Keratinocyte (primary cell): ENCODE measurements at regions not wholly inside any gene's neighbourhood (a gene's known extent, or its start where the extent isn't known, plus 50 kb on each side); places are given as distances from the start of the nearest gene placed in this dataset.

Experiments
- DNase-seq: peaks from one replicate; pipeline ENCODE4 v3.0.0-alpha.2; 2011; ENCODE audit warnings: low read depth, missing footprints, low spot score
- FAIRE-seq: peaks from 2 replicates; lab custom pipeline; 2011; peaks lifted over from hg19 to GRCh38; lab: Jason Lieb, UNC
- H2AFZ ChIP-seq: 2 replicates; pipeline ENCODE4 v1.6.0; 2012; ENCODE audit warnings: low read length, control low read depth, inconsistent platforms; ENCODE audit not compliant: control insufficient read depth
- H3K27ac ChIP-seq: 2 replicates; pipeline ENCODE4 v1.5.1; 2011; ENCODE audit warnings: low read length; ENCODE audit not compliant: control insufficient read depth, insufficient read depth
- H3K27me3 ChIP-seq: 3 replicates; pipeline ENCODE4 v1.6.0; 2011; ENCODE audit warnings: low read length; ENCODE audit not compliant: control insufficient read depth, insufficient read depth; ENCODE audit errors: extremely low read depth
- H3K36me3 ChIP-seq, 2 experiments: 2 replicates in 1 of 2; 3 replicates in 1 of 2; pipeline ENCODE4 v1.5.1; 2011; ENCODE audit warnings: low read length in 2 of 2, mild to moderate bottlenecking in 1 of 2; ENCODE audit not compliant: control insufficient read depth in 2 of 2, insufficient read depth in 2 of 2; ENCODE audit errors: extremely low read depth in 1 of 2
- H3K4me1 ChIP-seq: 3 replicates; pipeline ENCODE4 v1.5.1; 2011; ENCODE audit warnings: low read length; ENCODE audit not compliant: control insufficient read depth, insufficient read depth; ENCODE audit errors: extremely low read depth
- H3K4me2 ChIP-seq: 3 replicates; pipeline ENCODE4 v1.6.0; 2011; ENCODE audit warnings: low read depth, low read length; ENCODE audit not compliant: control insufficient read depth, insufficient read depth; ENCODE audit errors: extremely low read depth
- H3K4me3 ChIP-seq, 3 experiments: fragments of 200-600 bp in 1 of 3; sonication (generic) in 1 of 3; 2 replicates in 2 of 3; 3 replicates in 1 of 3; pipeline ENCODE4 v1.5.1; 2011 to 2016; ENCODE audit warnings: low read length in 3 of 3, mild to moderate bottlenecking in 3 of 3, control low read depth in 2 of 3, inconsistent platforms in 1 of 3, low read depth in 1 of 3, mixed read lengths in 1 of 3, mixed run types in 1 of 3, moderate library complexity in 1 of 3; ENCODE audit not compliant: control insufficient read depth in 2 of 3, insufficient read depth in 2 of 3; ENCODE audit errors: extremely low read depth in 1 of 3
- H3K79me2 ChIP-seq: 2 replicates; pipeline ENCODE4 v1.6.0; 2012; ENCODE audit warnings: low read length; ENCODE audit not compliant: control insufficient read depth, insufficient read depth
- H3K9ac ChIP-seq: 3 replicates; pipeline ENCODE4 v1.6.0; 2011; ENCODE audit warnings: low read length; ENCODE audit not compliant: control insufficient read depth, insufficient read depth; ENCODE audit errors: extremely low read depth
- H3K9me1 ChIP-seq: 3 replicates; pipeline ENCODE4 v1.6.0; 2011; ENCODE audit warnings: low read length; ENCODE audit not compliant: control insufficient read depth, insufficient read depth; ENCODE audit errors: extremely low read depth
- H3K9me3 ChIP-seq: 2 replicates; pipeline ENCODE4 v1.5.1; 2012; ENCODE audit warnings: low read depth, low read length; ENCODE audit not compliant: control insufficient read depth
- H4K20me1 ChIP-seq: 3 replicates; pipeline ENCODE4 v1.6.0; 2011; ENCODE audit warnings: low read length; ENCODE audit not compliant: control insufficient read depth, insufficient read depth; ENCODE audit errors: extremely low read depth
- EZH2 ChIP-seq: IDR thresholded peaks from one replicate; pipeline ENCODE4 v1.6.1; 2012; ENCODE audit warnings: inconsistent platforms, mild to moderate bottlenecking, low read length, moderate library complexity
- dilution Hi-C: fragments of 300-500 bp; cut with MboI; formaldehyde crosslinking; loops from one replicate; pipeline ENCODE4 v1.7.0; 2020; ENCODE audit warnings: low sequenced_read_pairs; ENCODE audit not compliant: extremely low pct_ligation_motif_present
- TF ChIP-seq, protein P1 (sequence below), 3 experiments: IDR thresholded peaks in 1 of 3; conservative IDR thresholded peaks in 1 of 3; optimal IDR thresholded peaks in 1 of 3; 2 replicates in 2 of 3; 3 replicates in 1 of 3; pipeline versions ENCODE3 to v1.5.1; 2011; ENCODE audit warnings: low read length in 3 of 3, mild to moderate bottlenecking in 3 of 3, moderate library complexity in 2 of 3, control low read depth in 1 of 3, inconsistent platforms in 1 of 3; ENCODE audit not compliant: insufficient read depth in 2 of 3; ENCODE audit errors: extremely low read depth in 1 of 3

DNA sequence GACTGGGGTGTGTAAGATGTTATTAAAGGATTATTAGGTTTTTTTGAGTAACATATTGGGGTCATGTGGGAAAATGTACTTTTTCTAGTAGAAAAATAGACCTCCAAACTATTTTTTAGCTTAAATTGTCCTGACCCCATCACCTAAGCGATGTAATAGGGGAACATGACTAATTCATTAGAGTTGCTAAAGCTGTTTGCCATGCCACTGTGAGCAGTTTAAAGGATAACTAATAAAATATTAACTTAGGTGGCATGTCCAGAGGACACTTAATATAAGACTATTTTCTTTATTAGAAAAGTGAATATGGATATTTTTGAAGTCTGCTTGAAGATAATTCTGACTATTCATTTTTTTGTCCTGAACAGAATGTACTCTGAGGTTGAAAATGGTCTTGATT is 545.9 kb upstream of the BTBD3 start:
- Histone ChIP-seq H3K4me2 (no peak overlapping the region), H3K9me1 (no peaks in the 10 kb centered on the region), H3K79me2 (no peaks in the 10 kb centered on the region), H3K4me1 (peaks cover 17% of the 10 kb centered on the region), H2AFZ (no peak overlapping the region), H3K4me3 (no peak overlapping the region), H3K9ac (no peak overlapping the region), H4K20me1 (no peaks in the 10 kb centered on the region), H3K27ac (no peak overlapping the region), H3K27me3 (no peaks in the 10 kb centered on the region), H3K36me3 (no peaks in the 10 kb centered on the region), H3K9me3 (no peaks in the 10 kb centered on the region)
- TF ChIP-seq EZH2 = no peak
- TF ChIP-seq, protein P1, sequence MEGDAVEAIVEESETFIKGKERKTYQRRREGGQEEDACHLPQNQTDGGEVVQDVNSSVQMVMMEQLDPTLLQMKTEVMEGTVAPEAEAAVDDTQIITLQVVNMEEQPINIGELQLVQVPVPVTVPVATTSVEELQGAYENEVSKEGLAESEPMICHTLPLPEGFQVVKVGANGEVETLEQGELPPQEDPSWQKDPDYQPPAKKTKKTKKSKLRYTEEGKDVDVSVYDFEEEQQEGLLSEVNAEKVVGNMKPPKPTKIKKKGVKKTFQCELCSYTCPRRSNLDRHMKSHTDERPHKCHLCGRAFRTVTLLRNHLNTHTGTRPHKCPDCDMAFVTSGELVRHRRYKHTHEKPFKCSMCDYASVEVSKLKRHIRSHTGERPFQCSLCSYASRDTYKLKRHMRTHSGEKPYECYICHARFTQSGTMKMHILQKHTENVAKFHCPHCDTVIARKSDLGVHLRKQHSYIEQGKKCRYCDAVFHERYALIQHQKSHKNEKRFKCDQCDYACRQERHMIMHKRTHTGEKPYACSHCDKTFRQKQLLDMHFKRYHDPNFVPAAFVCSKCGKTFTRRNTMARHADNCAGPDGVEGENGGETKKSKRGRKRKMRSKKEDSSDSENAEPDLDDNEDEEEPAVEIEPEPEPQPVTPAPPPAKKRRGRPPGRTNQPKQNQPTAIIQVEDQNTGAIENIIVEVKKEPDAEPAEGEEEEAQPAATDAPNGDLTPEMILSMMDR (optimal IDR thresholded peaks at IDR 0.05 in 1 of 3, IDR thresholded peaks at IDR 0.05 in 1 of 3, conservative IDR thresholded peaks at IDR 0.05 in 1 of 3; ENCODE audit: extremely low read depth in 1 of 3, insufficient read depth in 2 of 3, low read length in 3 of 3) = no peak
- no peak for FAIRE-seq
- DNase-seq = no peak
- dilution Hi-C loops = no loop called here

DNA sequence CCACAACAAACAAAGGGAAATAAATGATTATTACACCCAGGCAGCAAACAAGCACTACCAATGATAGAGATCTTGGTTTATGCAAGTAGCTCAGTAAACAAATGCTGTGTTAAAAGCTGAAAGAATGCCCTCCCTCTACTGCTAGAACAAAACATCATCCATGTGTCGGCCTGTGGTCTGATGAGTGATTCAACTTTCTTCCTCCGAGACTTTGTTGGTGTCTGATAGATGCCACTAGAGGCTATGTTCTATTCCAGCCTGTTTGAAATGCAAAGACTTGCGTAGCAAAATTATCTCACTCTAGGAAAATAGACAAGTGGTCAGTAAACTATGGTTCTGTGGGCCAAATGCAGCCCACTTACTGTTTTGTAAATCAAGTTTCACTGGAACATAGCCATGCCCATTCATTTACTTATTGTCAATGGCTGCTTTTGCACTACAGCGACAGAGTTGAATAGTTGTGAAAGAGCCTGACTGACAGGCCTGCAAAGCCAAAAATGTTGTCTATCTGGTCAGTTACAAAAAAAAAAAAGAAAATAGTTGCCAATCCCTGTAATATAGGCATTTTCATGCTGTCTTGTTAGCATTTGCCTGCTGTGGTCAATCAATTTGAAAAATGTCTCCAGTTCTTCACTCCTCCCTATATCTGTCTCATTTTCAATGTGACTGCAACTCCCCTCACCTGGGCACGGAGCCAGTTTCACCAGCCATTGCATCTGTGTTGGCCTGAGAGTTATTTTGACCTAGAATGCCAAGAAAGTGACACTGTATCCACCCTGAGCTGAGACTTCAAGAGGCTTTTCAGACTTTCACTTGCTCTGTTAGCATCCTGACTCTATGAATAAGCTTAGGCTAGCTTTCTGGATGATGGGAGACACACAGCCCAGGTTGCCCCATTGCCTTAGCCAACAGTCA is 544.6 kb upstream of the BTBD3 start:
- Histone ChIP-seq H3K79me2 (no peaks in the 10 kb centered on the region), H4K20me1 (no peaks in the 10 kb centered on the region), H3K9ac (no peak overlapping the region), H3K4me1 (peaks cover 24% of the 10 kb centered on the region), H3K4me3 (no peak overlapping the region), H3K27me3 (no peaks in the 10 kb centered on the region), H3K9me3 (no peaks in the 10 kb centered on the region), H3K4me2 (no peak overlapping the region), H3K36me3 (no peaks in the 10 kb centered on the region), H2AFZ (no peak overlapping the region), H3K27ac (no peak overlapping the region), H3K9me1 (no peaks in the 10 kb centered on the region)
- no peak for TF ChIP-seq EZH2
- TF ChIP-seq, protein P1 (optimal IDR thresholded peaks at IDR 0.05 in 1 of 3, IDR thresholded peaks at IDR 0.05 in 1 of 3, conservative IDR thresholded peaks at IDR 0.05 in 1 of 3; ENCODE audit: extremely low read depth in 1 of 3, insufficient read depth in 2 of 3, low read length in 3 of 3) = no peak
- dilution Hi-C loops = no loop called here
- DNase-seq (no peak), FAIRE-seq (no peak)
